Spleen (tissue), 11 donors: ENCODE measurements at regions not wholly inside any gene's neighbourhood (a gene's known extent, or its start where the extent isn't known, plus 50 kb on each side); places are given as distances from the start of the nearest gene placed in this dataset.

Experiments
- DNase-seq: peaks from one replicate; pipeline ENCODE4 v3.0.0-alpha.2; 2020
- H3K27ac ChIP-seq, 8 donors: fragments of 200-600 bp; sonication (generic) in 7 of 8; 1 replicate in 4 of 8; 2 replicates in 4 of 8; pipeline versions ENCODE4 v1.5.0 to v1.8.0; 2016 to 2021; ENCODE audit warnings: inconsistent platforms in 4 of 8, mild to moderate bottlenecking in 4 of 8, moderate library complexity in 1 of 8
- H3K27me3 ChIP-seq, 7 donors: fragments of 200-600 bp; sonication (generic) in 6 of 7; replicated peaks in 1 of 7; 1 replicate in 4 of 7; 2 replicates in 3 of 7; pipeline versions ENCODE4 v1.5.0 to v1.8.0; 2016 to 2021; ENCODE audit warnings: inconsistent platforms in 3 of 7, mild to moderate bottlenecking in 1 of 7
- H3K36me3 ChIP-seq, 6 donors: fragments of 200-600 bp; sonication (generic) in 5 of 6; 1 replicate in 4 of 6; 2 replicates in 2 of 6; pipeline versions ENCODE4 v1.5.0 to v1.8.0; 2016 to 2021; ENCODE audit warnings: inconsistent platforms in 2 of 6
- H3K4me1 ChIP-seq, 6 donors: fragments of 200-600 bp; sonication (generic) in 5 of 6; 1 replicate in 3 of 6; 2 replicates in 3 of 6; pipeline versions ENCODE4 v1.5.0 to v1.8.0; 2016 to 2021; ENCODE audit warnings: inconsistent platforms in 3 of 6
- H3K4me3 ChIP-seq, 8 donors: fragments of 200-600 bp; sonication (generic) in 7 of 8; 1 replicate in 4 of 8; 2 replicates in 4 of 8; pipeline versions ENCODE4 v1.5.0 to v1.8.0; 2016 to 2021; ENCODE audit warnings: inconsistent platforms in 4 of 8, mild to moderate bottlenecking in 4 of 8, moderate library complexity in 2 of 8
- H3K9me3 ChIP-seq, 8 donors: fragments of 200-600 bp; sonication (generic) in 7 of 8; 1 replicate in 4 of 8; 2 replicates in 4 of 8; pipeline versions ENCODE4 v1.5.0 to v1.8.0; 2016 to 2021; ENCODE audit warnings: inconsistent platforms in 4 of 8
- CTCF ChIP-seq, 11 experiments: fragments of 200-600 bp in 7 of 11; fragments of 450-650 bp in 4 of 11; sonication (generic) in 4 of 11; IDR thresholded peaks in 8 of 11; conservative IDR thresholded peaks in 3 of 11; 1 replicate in 7 of 11; 2 replicates in 4 of 11; pipeline versions ENCODE4 v1.4.0 to v1.8.0; 2016 to 2021; ENCODE audit warnings: antibody characterized with exemption in 11 of 11, inconsistent platforms in 4 of 11, mild to moderate bottlenecking in 1 of 11
- POLR2A ChIP-seq, 3 donors: fragments of 450-650 bp; IDR thresholded peaks; one replicate each; pipeline ENCODE4 v1.5.1; 2017; ENCODE audit warnings: antibody characterized with exemption in 3 of 3, mild to moderate bottlenecking in 1 of 3
- POLR2AphosphoS5 ChIP-seq, 3 donors: sonication (generic); formaldehyde crosslinking; IDR thresholded peaks; one replicate each; pipeline ENCODE4 v1.5.1; 2017; ENCODE audit warnings: antibody characterized with exemption in 3 of 3
- WGBS, 5 donors: extraction: QIAGEN DNeasy Blood & Tissue Kit in 3 of 5; methylation state at CpG; one replicate each; pipeline versions ENCODE4 v1.1.5 to v1.1.7; 2013 to 2018; 5-methylcytosine and 5-hydroxymethylcytosine counted together
- intact Hi-C: fragments of 100-400 bp; cut with DNase I; formaldehyde crosslinking; loops from one replicate; pipeline ENCODE4 v1.15.0; 2023; ENCODE audit warnings: low total_unique reads
- donor health status: healthy with polysubstance abuse.
- donor health status: DM: no; HTN: no; CAD: no; lungs with moderate emphysema.
- donor health status: DM: no; HTN: no; CAD: no.
- donor health status: Bipolar disorder and iron deficiency.
- donor health status: healthy.
- donor health status: DM: no; HTN: no; CAD: no.
- donor health status: DM: yes; HTN: yes; CAD: no.

DNA sequence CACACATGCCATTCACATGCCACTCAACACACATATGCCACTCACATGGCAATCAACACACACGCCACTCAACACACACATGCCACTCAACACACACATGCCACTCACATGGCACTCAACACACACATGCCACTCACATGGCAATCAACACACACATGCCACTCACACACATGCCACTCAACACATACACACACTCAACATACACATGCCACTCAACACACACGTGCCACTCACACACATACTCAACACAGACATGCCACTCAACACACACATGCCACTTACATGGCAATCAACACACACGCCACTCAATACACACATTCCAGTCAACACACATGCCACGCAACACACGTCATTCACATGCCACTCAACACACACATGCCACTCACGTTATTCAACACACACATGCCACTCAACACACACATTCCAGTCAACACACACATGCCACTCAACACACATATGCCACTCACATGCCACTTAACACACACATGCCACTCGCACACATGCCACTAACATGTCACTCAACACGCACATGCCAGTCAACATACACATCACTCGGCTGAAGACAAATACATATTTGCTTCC, 182.9 kb downstream of the NPHP4 start:
- 84 to 96% (median 91%) methylated on average over 9 of the region's 9 CpGs for WGBS, 5 donors

GRCh38 chr1:5803851-5804250, 188.4 kb downstream of the NPHP4 start:
- H3K9me3 ChIP-seq, result peaks cover 0 to 8% (median 0%) of the 10 kb centered on the region in 8 donors
- H3K4me3 ChIP-seq, result no peak overlapping the region
- H3K27ac ChIP-seq, result no peak overlapping the region
- H3K4me1 ChIP-seq, result no peaks in the 10 kb centered on the region
- no peak for TF ChIP-seq POLR2AphosphoS5 (IDR thresholded peaks at IDR 0.05)
- no peak for TF ChIP-seq POLR2A (IDR thresholded peaks at IDR 0.05)
- TF ChIP-seq CTCF (IDR thresholded peaks at IDR 0.05 in 8 of 11, conservative IDR thresholded peaks at IDR 0.05 in 3 of 11), result no peak
- no peak for DNase-seq
- intact Hi-C loops, result no loop called here
- H3K27me3 ChIP-seq, result peaks cover 0 to 7% (median 0%) of the 10 kb centered on the region in 7 donors
- no peaks in the 10 kb centered on the region for H3K36me3 ChIP-seq

More for the DNA sequence above, 182.9 kb downstream of the NPHP4 start:
- Histone ChIP-seq H3K27me3 (peaks cover 0 to 27% (median 5%) of the 10 kb centered on the region in 7 donors), H3K9me3 (no peaks in the 10 kb centered on the region), H3K4me3 (no peak overlapping the region), H3K27ac (no peak overlapping the region), H3K36me3 (no peaks in the 10 kb centered on the region), H3K4me1 (no peaks in the 10 kb centered on the region)
- TF ChIP-seq CTCF (IDR thresholded peaks at IDR 0.05 in 8 of 11, conservative IDR thresholded peaks at IDR 0.05 in 3 of 11), result no peak
- TF ChIP-seq POLR2A (IDR thresholded peaks at IDR 0.05), result no peak
- TF ChIP-seq POLR2AphosphoS5 (IDR thresholded peaks at IDR 0.05), result no peak
- no peak for DNase-seq
- intact Hi-C loops, result no loop called here

- 71 to 92% (median 88%) methylated on average over 1 of the region's 1 CpG for WGBS, 5 donors
- H3K4me3 ChIP-seq, result no peak overlapping the region
- no peak overlapping the region for H3K27ac ChIP-seq
- DNase-seq, result no peak
- no peaks in the 10 kb centered on the region for H3K36me3 ChIP-seq
- TF ChIP-seq CTCF (IDR thresholded peaks at IDR 0.05 in 8 of 11, conservative IDR thresholded peaks at IDR 0.05 in 3 of 11) (no peak), POLR2AphosphoS5 (IDR thresholded peaks at IDR 0.05) (no peak), POLR2A (IDR thresholded peaks at IDR 0.05) (no peak)
- intact Hi-C loops, result no loop called here
- no peaks in the 10 kb centered on the region for H3K4me1 ChIP-seq
- H3K9me3 ChIP-seq, result peaks cover 0 to 8% (median 0%) of the 10 kb centered on the region in 8 donors
- peaks cover 0 to 19% (median 0%) of the 10 kb centered on the region in 7 donors for H3K27me3 ChIP-seq
These were observed 189.6 kb downstream of the NPHP4 start for GRCh38 chr1:5802606-5803005.

GRCh38 chr1:5798904-5799303, 193.3 kb downstream of the NPHP4 start:
- Histone ChIP-seq H3K4me3 (no peak overlapping the region), H3K9me3 (peaks cover 0 to 8% (median 0%) of the 10 kb centered on the region in 8 donors), H3K4me1 (no peaks in the 10 kb centered on the region), H3K27ac (no peak overlapping the region), H3K27me3 (peaks cover 0 to 19% (median 0%) of the 10 kb centered on the region in 7 donors), H3K36me3 (no peaks in the 10 kb centered on the region)
- intact Hi-C loops, result no loop called here
- DNase-seq, result no peak
- no peak for TF ChIP-seq CTCF (IDR thresholded peaks at IDR 0.05 in 8 of 11, conservative IDR thresholded peaks at IDR 0.05 in 3 of 11)
- no peak for TF ChIP-seq POLR2AphosphoS5 (IDR thresholded peaks at IDR 0.05)
- TF ChIP-seq POLR2A (IDR thresholded peaks at IDR 0.05), result no peak
- WGBS, 5 donors, result 83 to 93% (median 90%) methylated on average over 7 of the region's 7 CpGs
